Panc1 (cell line): ENCODE measurements at regions not wholly inside any gene's neighbourhood (a gene's known extent, or its start where the extent isn't known, plus 50 kb on each side); places are given as distances from the start of the nearest gene placed in this dataset.

ENCODE experiments used
- ATAC-seq: fragments of 200-7000 bp; cut with Tn5 transposase; 2 replicates; pipeline ENCODE4 v1.9.1; 2020; ENCODE audit warnings: mild to moderate bottlenecking, moderate library complexity
- BruUV-seq: library from RNA; stranded (reverse); fragments of 400-500 nt; replicated peaks from 2 replicates; lab custom pipeline; 2021; lab: Mats Ljungman, UMichigan
- CTCF ChIA-PET: fragments of 300-600 bp; sonication (Branson Sonifier 250); formaldehyde crosslinking; loops from one replicate; lab custom pipeline; 2022; ENCODE audit warnings: antibody characterized with exemption; lab: Charles Lee
- POLR2A ChIA-PET: fragments of 300-600 bp; sonication (Branson Sonifier 250); formaldehyde crosslinking; loops from one replicate; lab custom pipeline; 2022; ENCODE audit warnings: antibody characterized with exemption; lab: Charles Lee
- DNase-seq: peaks from one replicate; pipeline ENCODE4 v3.0.0-alpha.2; 2010; ENCODE audit warnings: low read depth, low spot score
- H3K27ac ChIP-seq: 2 replicates; pipeline ENCODE4 v1.5.1; 2011; ENCODE audit warnings: mild to moderate bottlenecking, low read length, inconsistent platforms
- H3K27me3 ChIP-seq: fragments of 200-500 bp; sonication (Bioruptor generic); 2 replicates; pipeline ENCODE4 v1.6.0; 2014; ENCODE audit warnings: low read length, inconsistent platforms; ENCODE audit not compliant: control insufficient read depth, insufficient read depth
- H3K36me3 ChIP-seq: fragments of 200-500 bp; sonication (Bioruptor generic); 2 replicates; pipeline ENCODE4 v1.5.1; 2014; ENCODE audit warnings: inconsistent platforms, mild to moderate bottlenecking, low read length, moderate library complexity; ENCODE audit not compliant: control insufficient read depth, insufficient read depth
- H3K4me1 ChIP-seq: 2 replicates; pipeline ENCODE4 v1.5.1; 2011; ENCODE audit warnings: inconsistent platforms, mild to moderate bottlenecking, low read length, moderate library complexity; ENCODE audit not compliant: control insufficient read depth, insufficient read depth
- H3K4me3 ChIP-seq, 2 experiments: 2 replicates each; pipeline ENCODE4 v1.5.1; 2011 to 2012; ENCODE audit warnings: low read depth in 2 of 2, low read length in 2 of 2, mild to moderate bottlenecking in 2 of 2, inconsistent platforms in 1 of 2, moderate library complexity in 1 of 2
- H3K9me3 ChIP-seq: fragments of 200-500 bp; sonication (Bioruptor generic); 2 replicates; pipeline ENCODE4 v1.5.1; 2014; ENCODE audit warnings: low read depth, mild to moderate bottlenecking, inconsistent platforms, low read length, moderate library complexity; ENCODE audit not compliant: control insufficient read depth, insufficient read depth
- POLR2AphosphoS5 ChIP-seq: IDR thresholded peaks from 2 replicates; pipeline ENCODE4 v1.6.1; 2012; ENCODE audit warnings: mild to moderate bottlenecking, low read depth, low read length, moderate library complexity
- REST ChIP-seq, 2 experiments: IDR thresholded peaks; 2 replicates each; pipeline ENCODE4 v1.6.1; 2011 to 2012; ENCODE audit warnings: low read depth in 2 of 2, control low read depth in 1 of 2, low read length in 1 of 2, mild to moderate bottlenecking in 1 of 2, moderate library complexity in 1 of 2; ENCODE audit not compliant: insufficient read depth in 1 of 2
- SIN3A ChIP-seq: IDR thresholded peaks from 2 replicates; pipeline ENCODE4 v1.6.1; 2012; ENCODE audit warnings: low read depth, mild to moderate bottlenecking, low read length, moderate library complexity, borderline replicate concordance; ENCODE audit not compliant: insufficient read depth
- TCF7L2 ChIP-seq: IDR thresholded peaks from 2 replicates; pipeline ENCODE4 v1.6.1; 2011; ENCODE audit warnings: mild to moderate bottlenecking, low read depth, low read length, inconsistent platforms
- in situ Hi-C: cut with HindIII; loops from 2 replicates; pipeline ENCODE4 v1.10.0; 2016; ENCODE audit warnings: low sequenced_read_pairs, low pct_unique_long_range_greater_than_20kb
- intact Hi-C: fragments of 100-400 bp; cut with micrococcal nuclease; formaldehyde crosslinking; loops from one replicate; pipeline ENCODE4 v1.10.0; 2022; ENCODE audit not compliant: unreplicated experiment
- TF ChIP-seq, protein P1 (sequence below): fragments of 450-650 bp; IDR thresholded peaks from 2 replicates; pipeline ENCODE4 v1.5.1; 2017; ENCODE audit warnings: mild to moderate bottlenecking

DNA sequence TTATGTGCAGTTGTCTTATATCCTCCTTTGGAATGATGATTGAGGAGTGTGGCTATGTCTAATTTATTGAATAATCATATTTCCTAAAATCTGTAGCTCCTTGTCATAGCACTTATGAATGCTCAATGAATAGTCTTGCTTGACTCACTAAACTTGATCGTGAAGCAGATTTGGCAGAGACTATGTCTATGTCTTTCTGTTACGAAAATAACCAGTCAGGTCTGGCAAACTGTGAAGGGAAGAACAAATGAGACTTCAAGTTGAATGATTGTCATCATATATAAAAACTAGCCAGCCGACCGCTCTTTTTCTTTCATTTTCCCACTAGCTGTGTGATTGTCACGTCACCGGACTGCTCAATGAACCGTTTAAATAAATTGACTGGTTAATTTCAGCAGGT lies 1303.9 kb upstream of the GJE1 start:
- TF ChIP-seq TCF7L2: no peak
- no peak for TF ChIP-seq SIN3A
- TF ChIP-seq POLR2AphosphoS5: no peak
- no peak for TF ChIP-seq REST (IDR thresholded peaks at IDR 0.05; ENCODE audit: insufficient read depth in 1 of 2, low read depth in 2 of 2, low read length in 1 of 2)
- TF ChIP-seq, protein P1, sequence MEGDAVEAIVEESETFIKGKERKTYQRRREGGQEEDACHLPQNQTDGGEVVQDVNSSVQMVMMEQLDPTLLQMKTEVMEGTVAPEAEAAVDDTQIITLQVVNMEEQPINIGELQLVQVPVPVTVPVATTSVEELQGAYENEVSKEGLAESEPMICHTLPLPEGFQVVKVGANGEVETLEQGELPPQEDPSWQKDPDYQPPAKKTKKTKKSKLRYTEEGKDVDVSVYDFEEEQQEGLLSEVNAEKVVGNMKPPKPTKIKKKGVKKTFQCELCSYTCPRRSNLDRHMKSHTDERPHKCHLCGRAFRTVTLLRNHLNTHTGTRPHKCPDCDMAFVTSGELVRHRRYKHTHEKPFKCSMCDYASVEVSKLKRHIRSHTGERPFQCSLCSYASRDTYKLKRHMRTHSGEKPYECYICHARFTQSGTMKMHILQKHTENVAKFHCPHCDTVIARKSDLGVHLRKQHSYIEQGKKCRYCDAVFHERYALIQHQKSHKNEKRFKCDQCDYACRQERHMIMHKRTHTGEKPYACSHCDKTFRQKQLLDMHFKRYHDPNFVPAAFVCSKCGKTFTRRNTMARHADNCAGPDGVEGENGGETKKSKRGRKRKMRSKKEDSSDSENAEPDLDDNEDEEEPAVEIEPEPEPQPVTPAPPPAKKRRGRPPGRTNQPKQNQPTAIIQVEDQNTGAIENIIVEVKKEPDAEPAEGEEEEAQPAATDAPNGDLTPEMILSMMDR: no peak
- in situ Hi-C loops (no loop called here), intact Hi-C loops (no loop called here)
- ChIA-PET POLR2A (no interaction called here), CTCF (no interaction called here)
- H3K9me3 ChIP-seq: no peaks in the 10 kb centered on the region
- ATAC-seq: no peak
- H3K4me1 ChIP-seq: no peaks in the 10 kb centered on the region
- no peak for DNase-seq
- no peak overlapping the region; a peak in 1 of 4 replicates for H3K4me3 ChIP-seq
- no TSS peak for BruUV-seq
- no peaks in the 10 kb centered on the region for H3K27me3 ChIP-seq
- H3K36me3 ChIP-seq: no peaks in the 10 kb centered on the region
- H3K27ac ChIP-seq: no peak overlapping the region

DNA sequence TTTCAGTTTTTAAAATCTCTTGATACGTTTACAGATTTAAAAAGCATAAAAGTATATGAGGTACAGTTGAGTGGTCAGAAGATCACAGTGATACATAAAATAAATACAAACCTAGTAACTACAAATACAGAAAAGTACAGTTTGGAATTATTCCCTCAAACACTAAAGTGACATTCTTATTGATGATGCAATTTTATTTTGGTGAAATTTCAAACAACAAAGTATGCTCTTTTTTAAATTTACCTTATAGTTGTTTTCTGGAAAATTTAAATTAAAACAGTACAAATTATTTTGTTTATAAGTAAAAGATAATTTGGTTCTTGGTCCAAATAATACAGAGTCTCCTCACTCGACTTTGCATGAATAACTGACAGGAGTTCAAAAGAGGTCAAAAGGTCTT lies 1305.1 kb upstream of the GJE1 start:
- in situ Hi-C loops: no loop called here
- no peaks in the 10 kb centered on the region for H3K9me3 ChIP-seq
- ATAC-seq: no peak
- intact Hi-C loops: no loop called here
- DNase-seq: no peak
- no peak for TF ChIP-seq REST (IDR thresholded peaks at IDR 0.05; ENCODE audit: insufficient read depth in 1 of 2, low read depth in 2 of 2, low read length in 1 of 2)
- no peak for TF ChIP-seq POLR2AphosphoS5
- TF ChIP-seq TCF7L2: no peak
- TF ChIP-seq, protein P1: no peak
- TF ChIP-seq SIN3A: no peak
- H3K4me3 ChIP-seq: no peak overlapping the region
- no TSS peak for BruUV-seq
- no peak overlapping the region for H3K27ac ChIP-seq
- H3K27me3 ChIP-seq: no peaks in the 10 kb centered on the region
- ChIA-PET POLR2A (no interaction called here), CTCF (no interaction called here)
- no peaks in the 10 kb centered on the region for H3K36me3 ChIP-seq
- no peaks in the 10 kb centered on the region for H3K4me1 ChIP-seq
